Gastrocnemius medialis (tissue), 4 donors: ENCODE measurements at regions not wholly inside any gene's neighbourhood (a gene's known extent, or its start where the extent isn't known, plus 50 kb on each side); places are given as distances from the start of the nearest gene placed in this dataset.

ENCODE experiments used
- ATAC-seq, 2 donors: fragments of 150-250 bp; one replicate each; pipeline ENCODE4 v1.9.1; 2016
- DNase-seq, 2 donors: peaks; one replicate each; pipeline ENCODE4 v3.0.0-alpha.2; 2019
- H3K27ac ChIP-seq, 4 donors: fragments of 200-600 bp; sonication (generic); 1 replicate in 1 of 4; 2 replicates in 3 of 4; pipeline ENCODE4 v1.5.1; 2016 to 2018; ENCODE audit warnings: mild to moderate bottlenecking in 2 of 4, moderate library complexity in 1 of 4
- H3K27me3 ChIP-seq, 3 donors: fragments of 200-600 bp; sonication (generic) in 2 of 3; 1 replicate in 1 of 3; 2 replicates in 2 of 3; pipeline versions ENCODE4 v1.5.1 to v1.6.0; 2016 to 2019; ENCODE audit warnings: mild to moderate bottlenecking in 1 of 3, moderate library complexity in 1 of 3
- H3K36me3 ChIP-seq, 2 donors: fragments of 200-600 bp; sonication (generic) in 1 of 2; one replicate each; pipeline ENCODE4 v1.5.1; 2017 to 2018
- H3K4me1 ChIP-seq, 2 donors: fragments of 200-600 bp; sonication (generic) in 1 of 2; one replicate each; pipeline ENCODE4 v1.5.1; 2016 to 2017; ENCODE audit warnings: mild to moderate bottlenecking in 2 of 2
- H3K4me3 ChIP-seq, 4 donors: fragments of 200-600 bp; sonication (generic) in 3 of 4; 1 replicate in 1 of 4; 2 replicates in 3 of 4; pipeline ENCODE4 v1.5.1; 2016 to 2019; ENCODE audit warnings: mild to moderate bottlenecking in 2 of 4
- H3K9me3 ChIP-seq, 3 donors: fragments of 200-600 bp; sonication (generic) in 2 of 3; 1 replicate in 1 of 3; 2 replicates in 2 of 3; pipeline ENCODE4 v1.5.1; 2016 to 2019
- POLR2A ChIP-seq, 2 donors: fragments of 450-650 bp; IDR thresholded peaks; one replicate each; pipeline ENCODE4 v1.6.1; 2017; ENCODE audit warnings: antibody characterized with exemption in 2 of 2, mild to moderate bottlenecking in 2 of 2, moderate library complexity in 2 of 2
- in situ Hi-C, 4 donors: fragments of 200-750 bp; cut with MboI; loops; one replicate each; pipeline versions ENCODE4 v1.15.0 to v1.8.0; 2017; ENCODE audit warnings: low sequenced_read_pairs in 4 of 4
- intact Hi-C: fragments of 100-400 bp; cut with DNase I; formaldehyde crosslinking; loops from one replicate; pipeline ENCODE4 v1.15.1; 2023; ENCODE audit warnings: low total_unique reads
- TF ChIP-seq, protein P1 (sequence below), 5 experiments: fragments of 450-650 bp in 3 of 5; fragments of 200-600 bp in 2 of 5; sonication (generic) in 2 of 5; IDR thresholded peaks in 4 of 5; conservative IDR thresholded peaks in 1 of 5; 1 replicate in 4 of 5; 2 replicates in 1 of 5; pipeline ENCODE4 v1.5.1; 2016 to 2019; ENCODE audit warnings: antibody characterized with exemption in 5 of 5, mild to moderate bottlenecking in 3 of 5, moderate library complexity in 3 of 5

GRCh38 chr22:47773635-47774034 is 1011.2 kb downstream of the TBC1D22A start:
- intact Hi-C loops (no loop called here), in situ Hi-C loops (no loop called here)
- DNase-seq (no peak), ATAC-seq (no peak)
- no peak overlapping the region for H3K27ac ChIP-seq
- H3K9me3 ChIP-seq: no peaks in the 10 kb centered on the region
- peaks cover 0 to 3% (median 0%) of the 10 kb centered on the region in 3 donors for H3K27me3 ChIP-seq
- H3K4me3 ChIP-seq: no peak overlapping the region
- H3K4me1 ChIP-seq: no peaks in the 10 kb centered on the region
- no peaks in the 10 kb centered on the region for H3K36me3 ChIP-seq
- no peak for TF ChIP-seq POLR2A (IDR thresholded peaks at IDR 0.05)
- TF ChIP-seq, protein P1, sequence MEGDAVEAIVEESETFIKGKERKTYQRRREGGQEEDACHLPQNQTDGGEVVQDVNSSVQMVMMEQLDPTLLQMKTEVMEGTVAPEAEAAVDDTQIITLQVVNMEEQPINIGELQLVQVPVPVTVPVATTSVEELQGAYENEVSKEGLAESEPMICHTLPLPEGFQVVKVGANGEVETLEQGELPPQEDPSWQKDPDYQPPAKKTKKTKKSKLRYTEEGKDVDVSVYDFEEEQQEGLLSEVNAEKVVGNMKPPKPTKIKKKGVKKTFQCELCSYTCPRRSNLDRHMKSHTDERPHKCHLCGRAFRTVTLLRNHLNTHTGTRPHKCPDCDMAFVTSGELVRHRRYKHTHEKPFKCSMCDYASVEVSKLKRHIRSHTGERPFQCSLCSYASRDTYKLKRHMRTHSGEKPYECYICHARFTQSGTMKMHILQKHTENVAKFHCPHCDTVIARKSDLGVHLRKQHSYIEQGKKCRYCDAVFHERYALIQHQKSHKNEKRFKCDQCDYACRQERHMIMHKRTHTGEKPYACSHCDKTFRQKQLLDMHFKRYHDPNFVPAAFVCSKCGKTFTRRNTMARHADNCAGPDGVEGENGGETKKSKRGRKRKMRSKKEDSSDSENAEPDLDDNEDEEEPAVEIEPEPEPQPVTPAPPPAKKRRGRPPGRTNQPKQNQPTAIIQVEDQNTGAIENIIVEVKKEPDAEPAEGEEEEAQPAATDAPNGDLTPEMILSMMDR (IDR thresholded peaks at IDR 0.05 in 4 of 5, conservative IDR thresholded peaks at IDR 0.05 in 1 of 5): no peak

- H3K27ac ChIP-seq: no peak overlapping the region
- H3K4me1 ChIP-seq: no peaks in the 10 kb centered on the region
- in situ Hi-C loops (no loop called here), intact Hi-C loops (no loop called here)
- peaks cover 0 to 3% (median 0%) of the 10 kb centered on the region in 3 donors for H3K27me3 ChIP-seq
- H3K36me3 ChIP-seq: no peaks in the 10 kb centered on the region
- DNase-seq (no peak), ATAC-seq (no peak)
- no peaks in the 10 kb centered on the region for H3K9me3 ChIP-seq
- H3K4me3 ChIP-seq: no peak overlapping the region
- TF ChIP-seq, protein P1 (IDR thresholded peaks at IDR 0.05 in 4 of 5, conservative IDR thresholded peaks at IDR 0.05 in 1 of 5): no peak
- no peak for TF ChIP-seq POLR2A (IDR thresholded peaks at IDR 0.05)
These were observed 1010.4 kb downstream of the TBC1D22A start for GRCh38 chr22:47772864-47773263.

DNA sequence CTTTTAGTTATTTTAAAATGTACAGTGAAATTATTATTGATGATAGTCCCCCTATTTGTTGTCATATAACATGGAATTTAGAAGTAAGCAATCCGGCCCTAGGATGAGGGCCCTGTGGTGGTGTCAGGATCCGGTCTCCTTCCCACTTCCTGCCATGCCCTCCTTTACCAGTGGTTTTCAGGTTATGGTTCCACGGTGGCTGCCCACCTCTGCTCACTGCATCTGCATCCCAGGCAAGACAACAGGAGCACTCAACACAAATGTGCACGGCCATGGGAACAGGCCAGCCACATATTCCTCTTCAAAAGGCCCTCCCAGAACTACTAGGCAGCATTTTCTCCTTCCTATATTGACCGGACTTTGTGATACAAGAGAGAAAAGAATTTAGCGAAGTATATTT is 1007.2 kb downstream of the TBC1D22A start:
- H3K9me3 ChIP-seq: no peaks in the 10 kb centered on the region
- peaks cover 0 to 6% (median 0%) of the 10 kb centered on the region in 3 donors for H3K27me3 ChIP-seq
- H3K27ac ChIP-seq: no peak overlapping the region
- TF ChIP-seq, protein P1 (IDR thresholded peaks at IDR 0.05 in 4 of 5, conservative IDR thresholded peaks at IDR 0.05 in 1 of 5): no peak
- no peak for TF ChIP-seq POLR2A (IDR thresholded peaks at IDR 0.05)
- H3K4me3 ChIP-seq: no peak overlapping the region
- in situ Hi-C loops (no loop called here), intact Hi-C loops (no loop called here)
- DNase-seq (no peak), ATAC-seq (no peak)
- no peaks in the 10 kb centered on the region for H3K4me1 ChIP-seq
- no peaks in the 10 kb centered on the region for H3K36me3 ChIP-seq

DNA sequence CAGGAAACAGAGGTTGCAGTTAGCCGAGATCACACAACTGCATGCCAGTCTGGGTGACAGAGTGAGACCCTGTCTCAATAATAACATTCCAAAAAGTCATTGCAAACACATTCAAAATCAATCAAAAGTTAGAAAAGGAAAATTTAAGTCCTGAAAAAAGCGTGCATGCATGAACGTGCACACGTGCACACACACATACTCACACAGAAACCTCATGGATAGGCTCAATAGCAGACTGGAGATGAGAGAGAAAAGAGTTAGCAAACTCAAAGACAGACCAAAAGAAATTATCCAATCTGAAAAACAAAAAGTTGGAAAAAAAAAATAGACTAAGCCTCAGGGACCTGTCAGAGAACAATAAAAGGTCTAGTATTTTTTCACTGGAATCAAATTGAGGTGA is 1005.6 kb downstream of the TBC1D22A start:
- TF ChIP-seq POLR2A (IDR thresholded peaks at IDR 0.05): no peak
- TF ChIP-seq, protein P1 (IDR thresholded peaks at IDR 0.05 in 4 of 5, conservative IDR thresholded peaks at IDR 0.05 in 1 of 5): no peak
- Histone ChIP-seq H3K4me1 (no peaks in the 10 kb centered on the region), H3K27ac (no peak overlapping the region), H3K4me3 (no peak overlapping the region), H3K36me3 (no peaks in the 10 kb centered on the region), H3K9me3 (no peaks in the 10 kb centered on the region), H3K27me3 (peaks cover 0 to 6% (median 0%) of the 10 kb centered on the region in 3 donors)
- in situ Hi-C loops: no loop called here
- intact Hi-C loops: no loop called here
- ATAC-seq: no peak
- no peak for DNase-seq

GRCh38 chr22:47767403-47767802 is 1005.0 kb downstream of the TBC1D22A start:
- intact Hi-C loops (no loop called here), in situ Hi-C loops (no loop called here)
- H3K27me3 ChIP-seq: peaks cover 0 to 6% (median 0%) of the 10 kb centered on the region in 3 donors

More at GRCh38 chr22:47767403-47767802, 1005.0 kb downstream of the TBC1D22A start:
- H3K4me3 ChIP-seq: no peak overlapping the region
- H3K9me3 ChIP-seq: no peaks in the 10 kb centered on the region
- no peaks in the 10 kb centered on the region for H3K36me3 ChIP-seq
- no peak overlapping the region for H3K27ac ChIP-seq
- no peak for ATAC-seq
- no peaks in the 10 kb centered on the region for H3K4me1 ChIP-seq
- no peak for DNase-seq
- TF ChIP-seq POLR2A (IDR thresholded peaks at IDR 0.05): no peak
- TF ChIP-seq, protein P1 (IDR thresholded peaks at IDR 0.05 in 4 of 5, conservative IDR thresholded peaks at IDR 0.05 in 1 of 5): no peak
